ENCODE measurements at regions not wholly inside any gene's neighbourhood (a gene's known extent, or its start where the extent isn't known, plus 50 kb on each side); places are given as distances from the start of the nearest gene placed in this dataset.

- no peak overlapping the region for H3K4me3 ChIP-seq
- TF ChIP-seq, protein P1, sequence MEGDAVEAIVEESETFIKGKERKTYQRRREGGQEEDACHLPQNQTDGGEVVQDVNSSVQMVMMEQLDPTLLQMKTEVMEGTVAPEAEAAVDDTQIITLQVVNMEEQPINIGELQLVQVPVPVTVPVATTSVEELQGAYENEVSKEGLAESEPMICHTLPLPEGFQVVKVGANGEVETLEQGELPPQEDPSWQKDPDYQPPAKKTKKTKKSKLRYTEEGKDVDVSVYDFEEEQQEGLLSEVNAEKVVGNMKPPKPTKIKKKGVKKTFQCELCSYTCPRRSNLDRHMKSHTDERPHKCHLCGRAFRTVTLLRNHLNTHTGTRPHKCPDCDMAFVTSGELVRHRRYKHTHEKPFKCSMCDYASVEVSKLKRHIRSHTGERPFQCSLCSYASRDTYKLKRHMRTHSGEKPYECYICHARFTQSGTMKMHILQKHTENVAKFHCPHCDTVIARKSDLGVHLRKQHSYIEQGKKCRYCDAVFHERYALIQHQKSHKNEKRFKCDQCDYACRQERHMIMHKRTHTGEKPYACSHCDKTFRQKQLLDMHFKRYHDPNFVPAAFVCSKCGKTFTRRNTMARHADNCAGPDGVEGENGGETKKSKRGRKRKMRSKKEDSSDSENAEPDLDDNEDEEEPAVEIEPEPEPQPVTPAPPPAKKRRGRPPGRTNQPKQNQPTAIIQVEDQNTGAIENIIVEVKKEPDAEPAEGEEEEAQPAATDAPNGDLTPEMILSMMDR (IDR thresholded peaks at IDR 0.05), result no peak
- ATAC-seq (no peak), DNase-seq (no peak)
- H3K9me3 ChIP-seq, result no peaks in the 10 kb centered on the region
- H3K36me3 ChIP-seq (ENCODE audit: low read depth), result no peaks in the 10 kb centered on the region
- no peaks in the 10 kb centered on the region for H3K4me1 ChIP-seq (ENCODE audit: low read depth)
- intact Hi-C loops (cut with DNase I, micrococcal nuclease), result no loop called here
Observed at GRCh38 chr11:27913650-27914049, 194.3 kb downstream of the KIF18A start.

DNA sequence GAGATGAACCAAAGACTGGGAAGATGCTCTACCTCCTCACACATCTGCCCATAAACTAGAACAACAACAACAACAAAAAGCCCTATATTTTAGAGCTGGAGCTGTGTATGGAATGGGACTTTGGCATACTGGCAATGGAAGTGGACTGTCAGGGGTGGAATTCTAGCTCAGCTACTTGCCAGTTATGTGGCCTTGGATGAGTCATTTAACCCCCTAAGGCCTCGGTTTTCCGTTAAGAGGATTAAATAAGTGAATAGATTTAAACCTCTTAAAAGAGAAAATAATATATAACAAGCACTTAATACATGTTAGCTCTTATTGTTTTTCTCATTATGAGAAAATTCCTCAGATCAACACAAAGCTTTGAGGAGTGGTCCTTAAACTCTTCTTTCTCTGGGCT lies 195.0 kb downstream of the KIF18A start:
- TF ChIP-seq, protein P1 (IDR thresholded peaks at IDR 0.05), result no peak
- Histone ChIP-seq H3K4me3 (no peak overlapping the region), H3K9me3 (no peaks in the 10 kb centered on the region), H3K4me1 (ENCODE audit: low read depth) (no peaks in the 10 kb centered on the region), H3K36me3 (ENCODE audit: low read depth) (no peaks in the 10 kb centered on the region)
- DNase-seq (no peak), ATAC-seq (no peak)
- intact Hi-C loops (cut with DNase I, micrococcal nuclease), result no loop called here

DNA sequence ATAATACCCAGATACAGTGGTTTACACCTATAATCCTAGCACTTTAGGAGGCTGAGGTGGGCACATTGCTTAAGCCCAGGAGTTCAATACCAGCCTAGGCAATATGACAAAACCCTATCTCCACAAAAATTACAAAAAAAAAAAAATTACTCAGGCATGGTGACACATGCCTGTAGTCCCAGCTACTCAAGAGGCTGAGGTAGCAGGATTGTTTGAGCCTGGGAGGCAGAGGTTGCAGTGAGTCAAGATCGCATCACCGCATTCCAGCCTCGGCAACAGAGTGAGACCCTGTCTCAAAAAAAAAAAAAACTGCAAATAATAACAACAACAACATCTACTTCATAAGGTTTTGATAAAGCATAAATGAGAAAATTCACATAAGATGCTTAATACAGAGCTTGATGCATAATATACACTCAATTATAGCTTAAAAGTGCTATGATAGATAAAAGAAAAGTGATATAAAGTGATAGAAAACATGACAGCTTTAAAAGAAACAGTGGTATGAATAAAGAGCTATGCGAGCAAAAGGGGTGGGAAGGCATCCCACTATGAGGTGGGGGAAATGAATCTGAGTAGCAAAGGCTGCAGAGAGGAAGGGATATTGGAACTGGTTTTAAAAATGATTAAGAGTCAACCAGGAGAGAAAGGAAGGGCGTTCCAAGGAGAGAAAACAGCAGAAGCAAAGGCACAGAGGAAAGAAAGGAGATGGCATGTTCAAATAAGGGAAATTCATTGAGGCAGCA lies 197.6 kb downstream of the KIF18A start:
- H3K9me3 ChIP-seq, result no peaks in the 10 kb centered on the region
- H3K36me3 ChIP-seq (ENCODE audit: low read depth), result no peaks in the 10 kb centered on the region
- intact Hi-C loops (cut with DNase I, micrococcal nuclease), result no loop called here
- no peak for DNase-seq
- H3K4me3 ChIP-seq, result no peak overlapping the region
- ATAC-seq, result no peak
- no peaks in the 10 kb centered on the region for H3K4me1 ChIP-seq (ENCODE audit: low read depth)
- TF ChIP-seq, protein P1 (IDR thresholded peaks at IDR 0.05), result no peak

- ATAC-seq (no peak), DNase-seq (no peak)
- Histone ChIP-seq H3K4me3 (no peak overlapping the region), H3K36me3 (ENCODE audit: low read depth) (no peaks in the 10 kb centered on the region), H3K9me3 (no peaks in the 10 kb centered on the region), H3K4me1 (ENCODE audit: low read depth) (no peaks in the 10 kb centered on the region)
- TF ChIP-seq, protein P1 (IDR thresholded peaks at IDR 0.05), result no peak
- intact Hi-C loops (cut with DNase I, micrococcal nuclease), result no loop called here
Observed at GRCh38 chr11:27909386-27909785, 198.6 kb downstream of the KIF18A start.

DNA sequence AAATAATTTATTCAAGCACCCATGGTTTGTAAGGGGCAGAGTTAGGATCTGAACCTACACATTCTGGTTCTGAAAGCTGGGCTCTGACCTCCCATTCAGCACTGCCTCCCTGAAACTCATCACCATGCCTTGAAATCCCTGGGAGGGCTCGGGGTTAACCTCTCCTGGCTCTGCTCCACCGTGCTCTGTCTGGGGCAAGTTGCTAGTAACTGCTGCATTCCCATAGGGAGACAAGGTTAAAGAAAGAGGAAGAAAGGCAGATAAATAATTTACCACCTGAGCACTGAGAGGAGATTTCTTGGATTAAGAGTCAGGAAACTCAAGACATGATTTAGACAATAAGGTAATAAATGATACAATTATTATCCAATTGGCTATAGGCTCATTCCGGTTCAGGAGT lies 199.3 kb downstream of the KIF18A start:
- H3K36me3 ChIP-seq (ENCODE audit: low read depth), result no peaks in the 10 kb centered on the region
- no peaks in the 10 kb centered on the region for H3K4me1 ChIP-seq (ENCODE audit: low read depth)
- intact Hi-C loops (cut with DNase I, micrococcal nuclease), result no loop called here
- no peaks in the 10 kb centered on the region for H3K9me3 ChIP-seq
- ATAC-seq (no peak), DNase-seq (no peak)
- TF ChIP-seq, protein P1 (IDR thresholded peaks at IDR 0.05), result no peak
- H3K4me3 ChIP-seq, result no peak overlapping the region

DNA sequence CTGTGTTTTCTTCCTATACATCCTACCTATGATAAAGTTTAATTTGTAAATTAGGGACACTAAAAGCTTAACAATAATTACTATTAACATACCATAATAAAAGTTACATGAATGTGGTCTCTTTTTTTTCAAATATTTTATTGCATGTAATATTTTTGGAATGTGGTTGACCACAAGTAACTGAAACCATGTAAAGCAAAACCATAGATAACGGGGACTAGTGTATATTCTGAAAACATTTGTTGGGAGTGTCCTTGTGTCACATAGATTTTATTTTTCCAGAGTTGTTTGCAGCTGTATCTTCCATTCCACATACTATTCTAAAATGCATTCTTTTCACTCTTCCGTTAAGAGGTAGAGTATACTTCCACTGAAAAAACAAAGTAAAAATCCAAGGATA lies 200.4 kb downstream of the KIF18A start:
- ATAC-seq (no peak), DNase-seq (no peak)
- no peaks in the 10 kb centered on the region for H3K9me3 ChIP-seq
- H3K4me3 ChIP-seq, result no peak overlapping the region
- H3K36me3 ChIP-seq (ENCODE audit: low read depth), result no peaks in the 10 kb centered on the region
- intact Hi-C loops (cut with DNase I, micrococcal nuclease), result no loop called here
- TF ChIP-seq, protein P1 (IDR thresholded peaks at IDR 0.05), result no peak
- no peaks in the 10 kb centered on the region for H3K4me1 ChIP-seq (ENCODE audit: low read depth)
